ENCODE measurements at regions not wholly inside any gene's neighbourhood (a gene's known extent, or its start where the extent isn't known, plus 50 kb on each side); places are given as distances from the start of the nearest gene placed in this dataset.
"Not testable (repeated sequence)": the region's sequence is repeated elsewhere in the genome, so short reads cannot be mapped to it uniquely, and the experiment has no call there.

DNA sequence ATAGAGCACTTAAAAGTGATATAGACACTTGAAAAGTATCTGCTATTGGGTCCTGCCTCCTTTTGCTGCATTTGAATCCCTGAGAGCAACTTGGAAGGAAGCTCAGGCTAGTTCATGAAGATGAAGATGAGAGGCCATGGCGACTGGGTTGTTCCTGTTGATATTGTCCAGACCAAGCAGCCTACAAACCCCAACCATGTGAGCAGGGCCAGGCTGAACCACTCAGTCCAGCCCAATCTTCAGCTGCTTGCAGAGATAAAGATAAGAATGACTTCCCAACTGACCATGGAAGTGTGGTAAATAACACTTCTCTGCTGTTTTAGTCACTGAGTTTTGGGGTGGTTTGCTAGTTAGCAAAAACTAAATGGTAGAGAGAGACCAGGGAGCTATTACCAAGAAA lies 417.6 kb downstream of the SOX11 start:
- intact Hi-C loops (cut with micrococcal nuclease) = no loop called here

DNA sequence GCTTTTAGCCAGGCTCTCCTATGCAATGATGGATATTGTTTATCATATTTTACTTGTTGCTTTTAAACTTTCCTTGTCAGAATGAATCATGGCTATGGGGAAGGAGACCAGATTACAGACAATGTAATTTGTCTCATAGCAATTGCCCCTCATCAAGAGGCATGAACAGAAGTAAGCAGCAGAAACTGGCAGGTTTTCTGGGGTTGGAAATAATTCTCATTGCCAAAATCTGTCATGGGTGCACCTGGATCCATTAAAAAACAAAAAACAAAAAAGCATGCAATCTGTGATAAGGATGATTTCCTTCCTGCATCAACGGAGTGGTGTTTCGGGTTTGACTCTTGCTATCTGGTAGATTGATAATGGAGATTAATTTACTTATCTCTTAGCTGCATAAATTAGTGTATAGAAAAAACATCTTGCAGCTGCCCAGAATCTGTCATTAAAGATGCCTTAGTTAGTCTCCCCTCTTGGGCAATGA lies 419.6 kb downstream of the SOX11 start:
- intact Hi-C loops (cut with micrococcal nuclease) = no loop called here

DNA sequence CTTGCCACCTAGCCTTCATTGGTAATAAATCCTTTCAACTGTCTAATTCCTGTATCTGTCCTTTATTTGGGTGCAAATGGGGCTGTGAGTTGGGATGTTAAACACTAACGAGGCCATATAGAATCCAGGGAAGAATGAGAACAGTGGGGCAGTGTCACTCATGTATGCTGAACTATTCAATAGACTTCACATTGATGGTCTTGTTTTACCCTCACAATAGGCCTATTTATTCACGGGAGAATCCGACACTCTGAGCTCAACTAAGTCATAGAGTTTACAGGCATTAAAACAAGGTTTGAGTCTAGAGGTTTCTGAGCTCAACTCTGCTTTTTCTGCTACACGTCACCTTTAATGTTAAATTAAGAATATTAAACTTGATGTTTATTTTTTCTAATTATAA lies 421.6 kb downstream of the SOX11 start:
- intact Hi-C loops (cut with micrococcal nuclease) = no loop called here

DNA sequence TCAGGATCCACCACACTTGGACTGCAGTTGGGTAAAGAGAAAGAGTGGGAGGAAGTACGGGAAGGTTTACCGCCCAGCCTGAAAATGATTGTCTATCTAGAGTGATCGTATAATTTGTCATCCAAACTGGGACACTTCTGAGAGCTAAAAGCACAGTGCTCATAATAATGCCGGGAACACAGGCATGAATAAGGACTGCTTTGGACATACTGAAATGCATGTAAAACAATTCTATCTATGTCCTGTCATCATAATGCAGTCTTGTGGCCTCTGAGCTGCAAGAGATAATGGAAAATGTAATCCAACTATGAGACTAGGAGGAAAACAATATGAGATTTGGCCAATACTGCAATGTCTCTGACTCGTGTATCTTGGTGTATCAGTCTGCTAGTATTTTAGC lies 435.5 kb downstream of the SOX11 start:
- intact Hi-C loops (cut with micrococcal nuclease) = no loop called here

DNA sequence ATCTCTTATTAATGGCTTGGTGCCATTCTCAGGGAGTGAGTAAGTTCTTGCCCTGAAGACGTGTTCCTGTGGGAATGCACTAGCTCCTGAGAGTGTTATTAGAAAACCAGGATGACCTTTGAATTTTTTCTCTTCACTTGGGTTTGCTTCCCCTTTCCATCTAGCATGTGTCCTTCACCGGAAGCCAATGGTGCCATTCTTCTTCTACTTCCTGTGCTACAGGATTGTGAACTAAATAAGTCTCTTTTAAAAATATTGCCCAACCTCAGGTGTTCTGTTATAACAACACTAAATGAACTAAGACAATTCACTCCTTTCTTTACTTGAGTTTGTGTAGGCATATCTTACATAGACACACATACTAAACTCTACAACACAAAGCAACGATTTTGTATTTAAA lies 447.0 kb downstream of the SOX11 start:
- intact Hi-C loops (cut with micrococcal nuclease) = no loop called here

DNA sequence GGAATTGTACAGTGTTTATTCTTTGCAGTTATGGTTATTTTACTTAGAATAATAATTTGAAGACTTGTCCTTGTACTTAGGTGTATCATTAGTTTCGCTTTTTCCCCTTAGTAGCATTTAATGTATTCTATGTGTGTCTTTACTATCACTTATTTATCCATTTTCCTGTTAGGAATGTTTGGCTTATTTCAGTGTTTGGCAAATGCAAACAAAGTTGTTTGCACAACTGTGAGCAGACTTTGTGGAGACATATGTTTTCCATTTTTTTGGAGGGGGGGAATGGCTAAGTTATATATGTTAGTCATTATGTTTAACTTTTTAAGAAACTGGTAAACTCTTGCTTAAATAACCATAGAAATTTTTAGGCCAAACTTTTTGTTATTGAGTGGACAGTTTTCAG lies 447.7 kb downstream of the SOX11 start:
- intact Hi-C loops (cut with micrococcal nuclease) = no loop called here

DNA sequence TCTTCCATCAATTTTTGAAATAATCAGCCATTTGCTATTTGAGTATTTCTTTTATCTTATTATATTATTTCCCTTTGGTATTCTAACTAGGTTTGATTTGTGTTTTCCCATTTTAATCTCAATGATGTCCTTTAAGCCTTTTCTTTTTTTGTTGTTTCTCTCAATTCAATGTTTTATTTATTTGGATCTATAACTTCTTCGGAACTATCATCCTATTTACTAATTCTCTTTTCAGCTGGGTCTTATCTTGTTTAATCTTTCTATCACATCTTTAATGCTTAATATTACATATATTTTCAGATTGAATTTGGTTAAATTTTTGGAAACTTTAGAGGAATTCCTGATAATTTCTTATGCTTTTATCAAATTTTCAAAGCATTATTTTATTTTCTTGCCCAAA lies 448.3 kb downstream of the SOX11 start:
- intact Hi-C loops (cut with micrococcal nuclease) = no loop called here

DNA sequence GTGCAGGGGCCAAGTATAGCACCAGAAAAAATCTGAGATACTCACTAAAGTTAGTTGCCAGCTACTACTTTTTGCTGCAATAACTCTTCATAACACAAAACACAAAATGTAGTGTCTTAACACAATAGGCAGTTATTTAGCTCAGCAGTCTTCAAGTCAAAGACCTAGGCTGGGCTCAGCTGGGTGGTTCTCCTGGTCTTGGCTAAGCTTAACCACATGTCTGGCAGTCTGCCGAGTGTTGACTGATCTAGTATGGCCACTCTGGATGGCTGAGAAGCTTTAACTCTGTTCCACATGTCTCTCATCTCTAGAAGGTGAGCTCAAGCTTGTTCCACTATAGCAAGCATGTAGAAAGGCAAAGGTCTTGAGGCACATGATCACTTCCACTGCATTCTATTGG lies 451.6 kb downstream of the SOX11 start:
- intact Hi-C loops (cut with micrococcal nuclease) = no loop called here

DNA sequence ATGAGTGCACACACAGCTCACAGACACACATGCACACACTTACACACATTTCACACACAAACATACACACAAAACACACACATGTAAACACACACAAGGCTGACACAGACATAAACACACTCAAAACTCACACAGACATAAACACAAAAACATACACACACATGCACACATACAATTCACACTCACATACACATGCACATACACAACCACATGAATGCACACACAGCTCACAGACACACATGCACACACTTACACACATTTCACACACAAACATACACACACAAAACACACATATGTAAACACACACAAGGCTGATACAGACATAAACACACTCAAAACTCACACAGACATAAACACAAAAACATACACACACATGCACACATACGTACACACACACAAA lies 455.0 kb downstream of the SOX11 start:
- intact Hi-C loops (cut with micrococcal nuclease) = not testable (repeated sequence)

DNA sequence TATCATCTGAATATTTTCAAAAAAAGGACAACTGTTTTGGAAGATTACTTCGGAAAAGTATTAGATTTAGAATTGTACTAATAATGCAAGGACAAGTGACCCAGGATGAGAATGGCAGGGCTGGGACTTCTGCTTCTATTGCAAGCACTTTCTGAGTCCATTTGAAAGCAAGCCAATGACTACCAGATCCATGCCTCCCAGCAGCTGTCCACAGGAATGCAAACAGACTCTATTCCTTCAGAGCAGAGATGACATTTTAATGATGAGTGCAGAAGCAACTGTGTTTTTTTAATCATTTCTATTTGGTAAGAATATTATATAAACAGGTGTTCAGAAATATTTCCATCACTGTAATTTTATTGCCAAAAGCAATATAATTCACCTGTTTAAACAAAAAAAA lies 456.7 kb downstream of the SOX11 start:
- intact Hi-C loops (cut with micrococcal nuclease) = no loop called here

DNA sequence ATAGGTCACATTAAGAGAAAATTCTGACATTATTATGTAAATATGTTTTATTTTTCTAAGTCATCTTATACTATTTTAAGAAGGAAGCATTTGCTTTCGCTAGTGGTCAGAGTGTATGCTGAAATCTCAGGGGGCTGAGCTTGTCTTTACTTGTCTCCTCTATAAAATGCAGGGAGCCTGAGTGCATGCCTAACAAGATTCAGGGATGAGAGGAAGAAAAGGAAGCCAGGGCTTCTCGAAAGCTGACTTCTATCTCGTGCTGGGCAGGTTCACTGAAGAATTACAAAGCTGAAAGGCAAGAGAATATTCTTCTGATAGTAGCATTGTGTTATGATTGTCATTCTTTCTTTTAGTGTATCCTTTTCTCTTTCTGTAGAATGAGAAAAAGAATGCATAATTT lies 467.4 kb downstream of the SOX11 start:
- intact Hi-C loops (cut with micrococcal nuclease) = no loop called here

DNA sequence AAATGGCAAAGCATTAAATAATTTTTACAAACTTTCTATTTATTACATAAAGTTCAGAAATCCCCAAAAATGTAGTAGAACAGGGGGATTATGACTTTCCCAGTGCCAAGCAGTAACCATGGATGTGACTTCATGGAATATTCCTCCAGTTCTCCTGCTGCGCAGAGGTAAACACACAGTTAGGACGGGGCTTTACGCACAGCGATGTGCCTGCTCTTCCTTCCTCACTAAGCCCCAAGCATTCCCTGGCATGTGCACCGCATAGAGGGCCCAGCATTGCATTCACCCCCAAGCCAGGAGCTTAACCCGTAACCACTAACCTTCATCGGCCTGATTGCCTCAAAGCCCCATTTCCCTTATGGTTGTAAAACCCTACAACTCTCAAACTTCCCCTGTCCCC lies 471.7 kb downstream of the SOX11 start:
- intact Hi-C loops (cut with micrococcal nuclease) = no loop called here

DNA sequence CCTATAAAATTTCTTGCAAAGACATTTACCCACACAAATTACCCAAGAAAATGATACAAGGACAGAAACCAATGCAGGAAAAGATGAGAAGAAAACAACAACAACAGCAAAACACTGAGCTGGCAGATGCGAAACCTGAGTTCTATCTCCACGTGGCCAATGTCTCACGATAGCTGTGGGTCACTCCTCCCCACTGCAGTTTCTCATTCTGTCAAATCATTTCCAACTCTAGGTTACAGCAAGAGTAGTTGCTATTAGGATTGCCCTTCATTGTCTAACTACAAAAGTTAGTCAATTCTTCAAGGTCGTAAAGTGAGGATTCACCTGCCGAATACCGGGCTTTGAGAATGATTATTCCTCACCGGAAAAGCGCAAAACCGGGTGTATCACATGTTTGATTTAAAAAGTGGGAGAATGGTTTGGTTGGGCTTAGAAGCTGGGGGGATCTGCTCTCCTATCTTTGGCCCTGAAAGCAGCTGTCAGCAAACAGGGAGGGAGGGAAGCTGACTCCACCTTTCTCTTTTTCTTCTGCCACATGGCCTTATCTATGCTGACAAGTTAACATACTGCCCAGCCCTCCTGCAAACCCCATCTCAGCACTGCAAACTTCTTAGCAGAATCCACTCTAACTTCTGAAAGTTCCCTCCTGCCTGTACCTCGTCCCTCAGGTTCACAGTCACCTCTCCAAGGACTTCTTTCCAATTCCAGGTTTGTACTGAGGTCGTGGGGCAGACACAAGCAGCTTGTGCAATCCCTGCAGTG lies 473.0 kb downstream of the SOX11 start:
- intact Hi-C loops (cut with micrococcal nuclease) = no loop called here

DNA sequence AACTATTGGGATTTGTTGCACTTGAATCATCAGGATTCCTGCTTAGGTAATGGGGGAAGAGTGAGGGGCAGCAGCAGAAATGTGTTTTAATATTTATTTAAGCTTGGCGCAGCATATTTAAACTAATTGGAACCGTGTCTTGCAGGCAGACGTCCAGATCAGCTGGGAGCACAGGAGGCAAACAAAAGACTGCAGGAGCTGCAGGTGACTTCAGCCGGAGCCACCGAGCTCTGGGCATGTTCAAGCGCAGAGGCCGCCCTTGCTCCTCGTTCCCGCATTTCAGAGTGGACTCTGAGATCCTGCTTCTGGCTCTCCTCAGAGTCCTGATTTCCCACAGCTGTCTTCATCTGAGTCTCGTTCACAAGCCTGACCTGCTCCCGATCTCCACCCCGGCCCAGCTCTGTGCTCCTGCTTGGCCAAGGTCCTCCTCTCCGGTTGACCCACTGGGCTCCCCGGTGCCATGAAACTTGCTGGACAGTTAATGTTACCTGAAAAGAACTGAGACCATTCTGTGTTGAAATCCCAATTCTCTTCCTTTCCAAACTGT lies 475.5 kb downstream of the SOX11 start:
- intact Hi-C loops (cut with micrococcal nuclease) = no loop called here

DNA sequence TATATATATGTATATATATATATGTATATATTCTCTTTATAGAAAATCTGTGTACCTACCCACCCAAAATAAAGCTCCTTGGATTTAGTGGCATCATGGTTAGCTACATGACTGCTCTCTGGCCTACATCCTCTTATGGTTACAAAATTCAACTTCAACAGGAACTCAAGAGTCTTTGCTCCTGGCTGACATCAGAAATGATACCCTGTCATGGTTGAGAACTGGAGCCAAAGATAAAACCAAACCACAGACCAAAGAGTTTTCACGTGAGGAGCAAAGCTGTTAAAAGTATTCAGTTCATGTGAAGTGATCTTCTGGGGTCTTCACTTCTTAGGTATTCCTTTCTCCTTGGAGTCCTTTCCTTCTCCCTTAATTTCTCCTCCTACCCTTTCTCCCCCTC lies 476.3 kb downstream of the SOX11 start:
- intact Hi-C loops (cut with micrococcal nuclease) = no loop called here

DNA sequence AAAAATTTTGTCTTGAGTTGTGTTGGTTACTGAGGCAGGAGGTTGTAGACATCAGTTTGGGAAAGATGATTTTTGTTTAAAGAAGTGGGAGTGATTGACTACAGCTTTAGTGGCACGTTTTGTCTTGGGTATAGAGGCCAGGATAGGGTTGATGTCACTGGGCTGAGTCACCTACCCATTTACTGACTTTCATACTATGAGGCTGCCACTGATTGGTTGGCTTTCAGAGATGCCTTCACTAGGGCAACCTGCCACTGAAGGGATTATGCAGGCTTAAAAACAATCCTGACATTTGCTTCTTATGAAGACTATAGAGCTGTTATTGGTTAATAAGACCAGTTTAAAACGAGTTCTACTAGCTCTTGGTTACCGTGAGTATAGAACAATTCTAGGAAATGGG lies 479.1 kb downstream of the SOX11 start:
- intact Hi-C loops (cut with micrococcal nuclease) = no loop called here

DNA sequence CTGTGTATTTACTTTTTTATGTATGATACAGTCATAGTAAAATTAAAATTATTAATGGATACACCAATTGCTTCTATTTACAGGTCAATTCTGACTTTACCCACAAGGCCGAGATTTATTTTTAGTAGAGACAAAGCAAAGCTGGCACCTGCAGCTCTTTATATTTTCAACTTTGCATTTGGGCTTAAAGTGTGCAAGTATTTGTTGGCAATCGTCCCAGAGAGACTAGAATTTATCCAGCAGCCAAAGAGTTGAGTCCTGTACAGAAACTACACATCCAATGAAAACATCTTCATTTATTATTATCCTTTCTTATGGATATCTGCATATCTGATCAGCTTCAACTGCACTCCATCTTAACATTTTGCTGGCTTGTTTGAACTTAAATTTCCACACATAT lies 485.6 kb downstream of the SOX11 start:
- intact Hi-C loops (cut with micrococcal nuclease) = no loop called here

DNA sequence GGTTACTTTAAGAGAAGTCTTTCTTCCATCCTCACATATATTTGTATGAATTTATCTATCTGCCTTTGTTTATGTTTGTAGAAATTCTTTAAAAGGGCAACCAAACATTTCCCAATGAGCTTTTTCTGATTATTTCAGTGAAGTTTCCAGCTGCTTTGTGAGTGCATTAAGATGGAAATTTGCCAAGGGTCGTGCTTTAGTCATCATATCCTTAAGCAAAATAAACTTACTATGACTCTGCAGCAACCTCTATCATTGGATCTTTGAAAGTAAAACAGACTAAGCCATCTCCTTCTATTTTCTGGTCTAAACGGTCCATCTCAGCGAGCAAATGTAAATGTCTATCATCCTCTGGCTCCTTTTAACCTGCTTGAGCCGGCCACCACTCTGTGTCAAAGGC lies 489.3 kb downstream of the SOX11 start:
- intact Hi-C loops (cut with micrococcal nuclease) = no loop called here

DNA sequence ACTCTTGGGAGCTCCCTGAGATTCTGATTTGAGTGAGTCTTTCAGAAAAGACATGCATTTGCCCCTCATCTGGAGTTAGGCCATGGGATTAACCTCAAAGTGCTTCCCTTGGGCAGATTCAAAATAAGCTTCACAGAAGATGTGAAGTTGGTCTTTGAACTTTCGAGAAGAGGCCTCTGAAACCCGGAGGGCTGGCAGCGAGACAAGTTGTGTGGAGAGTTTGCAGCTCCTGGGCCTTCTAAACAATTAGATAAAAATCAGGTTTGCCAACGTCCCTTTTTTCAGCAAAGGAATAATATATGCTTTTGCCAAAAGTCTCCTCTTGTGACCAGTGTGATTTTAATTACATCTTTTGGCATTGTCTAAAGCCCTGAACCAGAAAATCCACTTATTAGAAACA lies 489.7 kb downstream of the SOX11 start:
- intact Hi-C loops (cut with micrococcal nuclease) = no loop called here

DNA sequence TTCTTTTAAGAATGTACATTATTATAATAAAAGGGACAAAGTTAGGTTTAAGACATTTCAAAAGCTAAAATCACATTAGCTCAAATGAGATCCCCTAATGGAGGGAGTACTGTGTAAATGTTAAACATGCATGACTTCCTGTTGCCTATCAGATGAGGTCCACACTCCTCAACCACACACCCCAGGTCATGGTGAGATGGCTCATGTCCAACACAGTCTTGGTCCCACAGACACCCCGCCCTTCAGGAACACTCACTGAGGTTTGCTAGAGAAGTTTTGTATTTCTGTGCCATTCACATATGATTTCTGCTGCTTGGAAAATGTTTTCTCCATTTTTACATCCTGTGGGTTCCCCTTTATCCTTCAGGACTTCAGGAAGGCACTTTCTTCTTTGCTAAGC lies 491.0 kb downstream of the SOX11 start:
- intact Hi-C loops (cut with micrococcal nuclease) = no loop called here

DNA sequence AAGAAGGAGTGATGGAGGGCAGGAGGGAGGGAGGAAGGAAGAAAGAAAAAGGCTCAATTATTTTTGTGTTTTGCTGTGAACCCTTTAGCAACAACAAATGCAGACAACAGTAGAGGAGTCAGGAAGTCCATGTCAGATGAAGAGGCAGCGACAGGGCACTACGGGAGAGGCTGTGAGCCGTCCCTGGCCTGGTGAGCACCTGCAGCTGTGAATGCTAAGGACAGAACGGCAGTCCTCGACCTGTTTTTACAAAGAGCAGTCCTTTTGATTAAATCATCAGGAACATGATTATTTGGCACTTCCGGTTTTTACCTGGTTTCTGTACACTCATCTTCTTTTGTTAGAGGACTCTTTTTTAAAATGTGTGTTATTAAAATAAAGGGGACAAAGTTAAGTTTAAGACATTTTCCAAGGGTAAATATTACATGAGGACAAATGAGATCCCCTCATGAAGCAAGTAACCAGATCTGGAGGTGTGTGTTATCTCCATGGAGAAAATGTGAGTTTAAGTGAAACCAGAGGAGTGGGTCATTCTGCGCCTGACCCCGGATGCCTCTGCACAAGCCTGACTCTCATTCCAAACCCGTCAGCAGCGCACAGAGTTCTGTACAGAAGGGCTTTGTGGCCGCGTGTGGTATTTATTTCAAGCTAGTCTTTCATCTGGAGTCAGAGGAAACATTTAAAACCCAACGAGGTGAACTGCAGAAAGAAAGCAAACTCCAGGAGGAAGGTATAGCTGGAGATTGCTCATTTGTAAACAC lies 492.5 kb downstream of the SOX11 start:
- intact Hi-C loops (cut with micrococcal nuclease) = no loop called here

DNA sequence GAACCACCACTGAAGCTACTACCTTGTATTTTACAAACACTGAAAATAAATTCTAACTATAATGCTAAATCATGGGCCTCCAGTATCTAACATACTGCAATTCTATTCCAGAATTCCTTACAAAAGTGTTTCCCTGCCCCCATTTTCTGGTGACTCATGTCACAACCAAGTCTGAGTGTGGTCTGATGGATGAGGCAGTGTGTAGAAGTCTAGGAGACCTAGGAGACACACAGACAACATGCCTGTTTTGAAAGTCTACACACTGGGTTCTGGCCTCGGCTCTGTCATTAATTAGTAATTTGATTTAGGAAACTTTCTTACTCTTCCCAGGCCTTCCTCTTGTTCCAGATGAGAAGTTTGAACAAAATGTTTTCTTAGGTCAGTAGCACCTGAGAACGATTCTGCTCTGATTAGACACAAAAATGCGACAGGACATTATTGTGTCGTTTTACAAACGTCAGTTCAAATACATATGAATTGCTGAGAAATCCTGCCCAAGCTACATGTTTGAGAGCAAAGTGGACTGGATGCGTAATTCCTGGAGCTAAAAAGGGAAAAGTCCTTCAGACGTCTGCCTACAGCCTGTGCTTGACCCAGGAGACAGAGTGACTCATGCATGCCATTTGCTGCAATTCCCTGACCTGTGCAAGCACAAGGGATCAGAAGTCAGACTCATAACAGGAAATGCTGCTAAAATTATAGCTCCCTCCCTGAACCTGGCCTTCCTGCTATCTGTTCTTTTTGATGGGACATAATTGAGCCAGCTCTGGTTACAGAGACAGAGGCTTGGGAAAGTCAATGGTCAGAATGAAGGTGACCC lies 494.4 kb downstream of the SOX11 start:
- intact Hi-C loops (cut with micrococcal nuclease) = no loop called here
